ENCODE measurements at regions not wholly inside any gene's neighbourhood (a gene's known extent, or its start where the extent isn't known, plus 50 kb on each side); places are given as distances from the start of the nearest gene placed in this dataset.

- no peaks in the 10 kb centered on the region for H3K36me3 ChIP-seq
- no peak overlapping the region for H3K4me3 ChIP-seq
- intact Hi-C loops (cut with DNase I), result no loop called here
- WGBS, 2 donors, result 89 to 95% methylated on average over 5 of the region's 5 CpGs
- peaks cover 0 to 34% (median 0%) of the 10 kb centered on the region in 3 donors for H3K27me3 ChIP-seq
- H3K27ac ChIP-seq, result no peak overlapping the region
- peak; percentile 45 for DNase-seq
- no peak for TF ChIP-seq POLR2AphosphoS5 (IDR thresholded peaks at IDR 0.05)
- TF ChIP-seq, protein P1, sequence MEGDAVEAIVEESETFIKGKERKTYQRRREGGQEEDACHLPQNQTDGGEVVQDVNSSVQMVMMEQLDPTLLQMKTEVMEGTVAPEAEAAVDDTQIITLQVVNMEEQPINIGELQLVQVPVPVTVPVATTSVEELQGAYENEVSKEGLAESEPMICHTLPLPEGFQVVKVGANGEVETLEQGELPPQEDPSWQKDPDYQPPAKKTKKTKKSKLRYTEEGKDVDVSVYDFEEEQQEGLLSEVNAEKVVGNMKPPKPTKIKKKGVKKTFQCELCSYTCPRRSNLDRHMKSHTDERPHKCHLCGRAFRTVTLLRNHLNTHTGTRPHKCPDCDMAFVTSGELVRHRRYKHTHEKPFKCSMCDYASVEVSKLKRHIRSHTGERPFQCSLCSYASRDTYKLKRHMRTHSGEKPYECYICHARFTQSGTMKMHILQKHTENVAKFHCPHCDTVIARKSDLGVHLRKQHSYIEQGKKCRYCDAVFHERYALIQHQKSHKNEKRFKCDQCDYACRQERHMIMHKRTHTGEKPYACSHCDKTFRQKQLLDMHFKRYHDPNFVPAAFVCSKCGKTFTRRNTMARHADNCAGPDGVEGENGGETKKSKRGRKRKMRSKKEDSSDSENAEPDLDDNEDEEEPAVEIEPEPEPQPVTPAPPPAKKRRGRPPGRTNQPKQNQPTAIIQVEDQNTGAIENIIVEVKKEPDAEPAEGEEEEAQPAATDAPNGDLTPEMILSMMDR (IDR thresholded peaks at IDR 0.05), result no peak
- TF ChIP-seq EP300 (IDR thresholded peaks at IDR 0.05), result no peak
- no peak for TF ChIP-seq POLR2A (IDR thresholded peaks at IDR 0.05)
- no peaks in the 10 kb centered on the region for H3K9me3 ChIP-seq
- no peaks in the 10 kb centered on the region for H3K4me1 ChIP-seq
These were observed 102.6 kb upstream of the GPR26 start for GRCh38 chr10:123563581-123563855.

DNA sequence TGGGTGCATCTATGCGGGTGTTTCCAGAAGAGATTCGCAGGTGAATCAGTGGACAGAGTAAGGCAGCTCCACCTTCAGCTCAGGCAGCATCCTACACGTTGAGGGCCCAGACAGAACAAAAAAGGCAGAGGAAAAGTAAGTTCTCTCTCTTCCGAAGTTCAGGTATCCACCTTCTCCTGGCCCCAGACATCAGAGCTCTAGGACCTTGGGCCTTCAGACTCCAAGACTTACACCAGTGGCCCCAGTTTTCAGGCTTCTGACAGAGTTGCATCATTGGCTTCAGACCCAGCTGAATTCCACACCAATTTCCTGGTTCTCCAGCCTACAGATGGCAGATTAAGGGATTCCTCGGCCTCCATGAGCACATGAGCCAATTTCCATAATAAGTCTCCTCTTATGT, 102.2 kb upstream of the GPR26 start:
- H3K4me3 ChIP-seq, result no peak overlapping the region
- no peak for TF ChIP-seq POLR2AphosphoS5 (IDR thresholded peaks at IDR 0.05)
- TF ChIP-seq POLR2A (IDR thresholded peaks at IDR 0.05), result no peak
- TF ChIP-seq, protein P1 (IDR thresholded peaks at IDR 0.05), result no peak
- no peak for TF ChIP-seq EP300 (IDR thresholded peaks at IDR 0.05)
- no peaks in the 10 kb centered on the region for H3K36me3 ChIP-seq
- peaks cover 0 to 35% (median 0%) of the 10 kb centered on the region in 3 donors for H3K27me3 ChIP-seq
- no peaks in the 10 kb centered on the region for H3K4me1 ChIP-seq
- H3K9me3 ChIP-seq, result no peaks in the 10 kb centered on the region
- WGBS, 2 donors, result 77% methylated on average over 5 of the region's 5 CpGs
- DNase-seq, result peak; percentile 11
- no peak overlapping the region for H3K27ac ChIP-seq
- intact Hi-C loops (cut with DNase I), result no loop called here

- TF ChIP-seq, protein P1 (IDR thresholded peaks at IDR 0.05), result no peak
- TF ChIP-seq POLR2A (IDR thresholded peaks at IDR 0.05), result no peak
- no peak for TF ChIP-seq EP300 (IDR thresholded peaks at IDR 0.05)
- no peak for TF ChIP-seq POLR2AphosphoS5 (IDR thresholded peaks at IDR 0.05)
- no peaks in the 10 kb centered on the region for H3K4me1 ChIP-seq
- no peaks in the 10 kb centered on the region for H3K36me3 ChIP-seq
- intact Hi-C loops (cut with DNase I), result no loop called here
- WGBS, 2 donors, result 94 to 95% methylated on average over 4 of the region's 4 CpGs
- no peak overlapping the region for H3K4me3 ChIP-seq
- no peaks in the 10 kb centered on the region for H3K9me3 ChIP-seq
- DNase-seq, result no peak
- no peak overlapping the region for H3K27ac ChIP-seq
- H3K27me3 ChIP-seq, result peaks cover 0 to 37% (median 3%) of the 10 kb centered on the region in 3 donors
These were observed 101.5 kb upstream of the GPR26 start for GRCh38 chr10:123564631-123565030.

- intact Hi-C loops (cut with DNase I), result no loop called here
- Histone ChIP-seq H3K27ac (no peak overlapping the region), H3K9me3 (no peaks in the 10 kb centered on the region), H3K36me3 (no peaks in the 10 kb centered on the region), H3K4me1 (no peaks in the 10 kb centered on the region), H3K4me3 (no peak overlapping the region), H3K27me3 (peaks cover 0 to 38% (median 10%) of the 10 kb centered on the region in 3 donors)
- TF ChIP-seq, protein P1 (IDR thresholded peaks at IDR 0.05), result no peak
- TF ChIP-seq EP300 (IDR thresholded peaks at IDR 0.05), result no peak
- no peak for TF ChIP-seq POLR2AphosphoS5 (IDR thresholded peaks at IDR 0.05)
- TF ChIP-seq POLR2A (IDR thresholded peaks at IDR 0.05), result no peak
- 81 to 84% methylated on average over 14 of the region's 14 CpGs for WGBS, 2 donors
- DNase-seq, result peak; percentile 21
These were observed 100.2 kb upstream of the GPR26 start for GRCh38 chr10:123565691-123566660.

Data from sigmoid colon (tissue), 6 donors.